Effector memory CD8-positive, alpha-beta T cell (primary cell): ENCODE measurements at regions not wholly inside any gene's neighbourhood (a gene's known extent, or its start where the extent isn't known, plus 50 kb on each side); places are given as distances from the start of the nearest gene placed in this dataset.

Experiments used
- ATAC-seq: fragments of 150-1000 bp; cut with Tn5 transposase; replicated peaks from 2 replicates; pipeline ENCODE4 v1.10.0; 2021; ENCODE audit warnings: mild to moderate bottlenecking, moderate library complexity
- DNase-seq, 3 experiments: peaks; one replicate each; pipeline ENCODE4 v3.0.0; 2021
- H3K27ac Mint-ChIP-seq, 2 donors: one replicate each; pipeline ENCODE4 v1.8.0; 2022; ENCODE audit warnings: mild to moderate bottlenecking in 2 of 2, mixed read lengths in 2 of 2, moderate library complexity in 2 of 2
- H3K27me3 Mint-ChIP-seq, 2 donors: one replicate each; pipeline ENCODE4 v1.8.0; 2022; ENCODE audit warnings: mixed read lengths in 2 of 2
- H3K36me3 Mint-ChIP-seq: one replicate; pipeline ENCODE4 v1.8.0; 2022; ENCODE audit warnings: mild to moderate bottlenecking, moderate library complexity, mixed read lengths; ENCODE audit not compliant: insufficient read depth
- H3K4me1 Mint-ChIP-seq, 2 donors: one replicate each; pipeline ENCODE4 v1.8.0; 2022; ENCODE audit warnings: low read depth in 2 of 2, mixed read lengths in 2 of 2
- H3K4me3 Mint-ChIP-seq, 2 donors: one replicate each; pipeline ENCODE4 v1.8.0; 2022; ENCODE audit warnings: mild to moderate bottlenecking in 2 of 2, mixed read lengths in 2 of 2, moderate library complexity in 2 of 2
- H3K9me3 Mint-ChIP-seq, 2 donors: one replicate each; pipeline ENCODE4 v1.8.0; 2022; ENCODE audit warnings: mixed read lengths in 2 of 2

- Mint-ChIP-seq H3K4me3 (no peak overlapping the region), H3K36me3 (no peaks in the 10 kb centered on the region), H3K9me3 (peaks cover 2 to 5% of the 10 kb centered on the region in 2 donors), H3K4me1 (no peaks in the 10 kb centered on the region), H3K27me3 (no peaks in the 10 kb centered on the region), H3K27ac (no peak overlapping the region)
- ATAC-seq (no peak), DNase-seq (no peak)
Observed at GRCh38 chr4:159526172-159526571, 423.3 kb downstream of the RAPGEF2 start.

DNA sequence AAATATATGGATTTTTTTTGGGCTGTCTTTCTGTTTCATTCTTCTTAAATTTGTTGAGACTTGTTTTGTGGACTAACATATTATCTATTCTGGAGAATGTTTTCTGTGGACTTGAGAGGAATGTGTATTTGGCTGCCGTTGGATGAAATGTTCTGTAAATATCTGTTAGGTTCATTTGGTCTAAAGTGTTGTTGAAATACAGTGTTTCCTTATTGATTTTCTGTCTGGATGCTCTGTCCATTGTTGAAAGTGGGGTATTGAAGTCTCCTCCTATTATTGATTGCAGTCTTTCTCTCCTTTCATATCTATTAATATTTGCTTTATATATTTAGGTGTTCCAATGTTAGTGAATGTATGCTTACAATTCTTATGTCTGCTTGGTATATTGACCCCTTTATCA, 431.8 kb downstream of the RAPGEF2 start:
- no peak for ATAC-seq
- Mint-ChIP-seq H3K9me3 (peaks cover 11 to 29% of the 10 kb centered on the region in 2 donors), H3K4me1 (no peaks in the 10 kb centered on the region), H3K27me3 (no peaks in the 10 kb centered on the region), H3K4me3 (no peak overlapping the region), H3K27ac (no peak overlapping the region), H3K36me3 (no peaks in the 10 kb centered on the region)
- no peak for DNase-seq

GRCh38 chr4:159538556-159538955, 435.7 kb downstream of the RAPGEF2 start:
- ATAC-seq (no peak), DNase-seq (no peak)
- H3K27ac Mint-ChIP-seq: no peak overlapping the region
- no peaks in the 10 kb centered on the region for H3K36me3 Mint-ChIP-seq
- H3K4me1 Mint-ChIP-seq: no peaks in the 10 kb centered on the region
- no peak overlapping the region for H3K4me3 Mint-ChIP-seq
- H3K27me3 Mint-ChIP-seq: no peaks in the 10 kb centered on the region
- peaks cover 10 to 14% of the 10 kb centered on the region in 2 donors for H3K9me3 Mint-ChIP-seq

DNA sequence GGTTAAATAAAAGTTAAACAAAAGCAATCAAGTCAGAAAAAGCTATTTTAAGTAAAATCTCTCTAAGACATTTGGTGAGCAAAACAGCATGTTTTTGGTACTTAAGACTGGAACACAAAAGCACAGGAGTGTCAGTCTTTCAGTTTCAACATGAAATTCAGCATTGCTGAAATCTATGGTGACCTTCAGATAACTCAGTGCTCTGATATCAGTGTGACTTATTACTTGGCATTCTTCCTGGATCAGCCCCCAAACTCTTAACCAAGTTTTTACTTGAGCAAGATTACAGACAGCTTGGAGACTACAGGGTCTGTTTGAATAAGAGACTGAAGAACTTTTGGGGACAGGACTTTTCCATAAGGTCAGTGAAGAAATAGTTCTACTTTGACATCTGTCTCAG, 437.2 kb downstream of the RAPGEF2 start:
- Mint-ChIP-seq H3K9me3 (peaks cover 7 to 14% of the 10 kb centered on the region in 2 donors), H3K4me3 (no peak overlapping the region), H3K27ac (no peak overlapping the region), H3K27me3 (no peaks in the 10 kb centered on the region), H3K4me1 (no peaks in the 10 kb centered on the region), H3K36me3 (no peaks in the 10 kb centered on the region)
- no peak for ATAC-seq
- no peak for DNase-seq

- DNase-seq (no peak), ATAC-seq (no peak)
- Mint-ChIP-seq H3K9me3 (peaks cover 7 to 14% of the 10 kb centered on the region in 2 donors), H3K4me1 (no peaks in the 10 kb centered on the region), H3K4me3 (no peak overlapping the region), H3K36me3 (no peaks in the 10 kb centered on the region), H3K27ac (no peak overlapping the region), H3K27me3 (no peaks in the 10 kb centered on the region)
Observed at GRCh38 chr4:159540501-159540900, 437.6 kb downstream of the RAPGEF2 start.

GRCh38 chr4:159541143-159541542, 438.3 kb downstream of the RAPGEF2 start:
- ATAC-seq (no peak), DNase-seq (no peak)
- Mint-ChIP-seq H3K4me1 (no peaks in the 10 kb centered on the region), H3K4me3 (no peak overlapping the region), H3K27me3 (no peaks in the 10 kb centered on the region), H3K36me3 (no peaks in the 10 kb centered on the region), H3K9me3 (peaks cover 6 to 10% of the 10 kb centered on the region in 2 donors), H3K27ac (no peak overlapping the region)

DNA sequence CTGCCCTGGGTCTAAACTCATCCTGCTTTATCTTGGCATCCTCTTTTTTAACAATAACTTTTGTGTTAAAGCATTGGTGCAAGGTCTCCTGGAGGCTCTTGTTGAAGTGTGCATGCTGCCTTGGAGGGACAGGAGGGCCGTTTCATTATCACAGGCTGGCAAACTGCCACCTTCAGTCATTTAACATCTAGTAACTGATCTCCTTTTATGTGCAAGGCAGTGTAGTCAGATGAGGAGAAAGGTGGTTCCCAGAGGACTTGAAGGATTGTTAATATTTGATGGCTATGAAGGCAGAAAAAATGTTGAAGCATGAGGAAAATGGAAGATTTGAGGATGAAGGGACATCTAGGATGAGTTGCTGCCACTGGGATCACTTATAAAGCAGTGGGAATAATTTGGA, 439.4 kb downstream of the RAPGEF2 start:
- Mint-ChIP-seq H3K4me3 (no peak overlapping the region), H3K4me1 (no peaks in the 10 kb centered on the region), H3K36me3 (no peaks in the 10 kb centered on the region), H3K27ac (no peak overlapping the region), H3K27me3 (no peaks in the 10 kb centered on the region), H3K9me3 (peaks cover 0 to 2% of the 10 kb centered on the region in 2 donors)
- DNase-seq: no peak
- no peak for ATAC-seq

DNA sequence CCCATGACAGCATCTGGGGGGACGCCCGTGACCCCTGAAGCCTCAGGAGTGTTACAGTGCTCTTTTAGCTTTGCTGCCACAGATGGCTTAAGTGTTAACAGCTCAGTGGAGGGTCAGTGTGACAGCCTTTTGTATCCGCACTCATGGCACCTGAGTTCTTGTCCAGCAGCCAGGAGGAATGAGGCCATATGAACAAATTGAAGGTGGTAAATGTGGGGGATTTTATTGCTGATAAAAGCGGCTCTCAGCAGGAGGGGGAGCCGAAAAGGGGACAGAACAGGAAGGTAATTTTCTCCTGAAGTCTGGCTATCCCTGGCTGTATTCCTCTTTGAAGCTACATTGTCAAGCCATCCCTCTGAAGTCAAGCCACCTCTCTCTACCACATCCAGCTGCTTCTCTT, 441.0 kb downstream of the RAPGEF2 start:
- no peak for ATAC-seq
- no peak overlapping the region for H3K27ac Mint-ChIP-seq
- H3K4me3 Mint-ChIP-seq: no peak overlapping the region
- peaks cover 0 to 2% of the 10 kb centered on the region in 2 donors for H3K9me3 Mint-ChIP-seq
- DNase-seq: no peak
- H3K36me3 Mint-ChIP-seq: no peaks in the 10 kb centered on the region
- H3K4me1 Mint-ChIP-seq: no peaks in the 10 kb centered on the region
- no peaks in the 10 kb centered on the region for H3K27me3 Mint-ChIP-seq

GRCh38 chr4:159545556-159545955, 442.7 kb downstream of the RAPGEF2 start:
- H3K4me1 Mint-ChIP-seq: no peaks in the 10 kb centered on the region
- peaks cover 0 to 2% of the 10 kb centered on the region in 2 donors for H3K9me3 Mint-ChIP-seq
- no peak overlapping the region for H3K4me3 Mint-ChIP-seq
- H3K36me3 Mint-ChIP-seq: no peaks in the 10 kb centered on the region
- DNase-seq (no peak), ATAC-seq (no peak)
- no peaks in the 10 kb centered on the region for H3K27me3 Mint-ChIP-seq
- no peak overlapping the region for H3K27ac Mint-ChIP-seq

GRCh38 chr4:159547645-159548308, 444.9 kb downstream of the RAPGEF2 start:
- no peaks in the 10 kb centered on the region for H3K36me3 Mint-ChIP-seq

DNA sequence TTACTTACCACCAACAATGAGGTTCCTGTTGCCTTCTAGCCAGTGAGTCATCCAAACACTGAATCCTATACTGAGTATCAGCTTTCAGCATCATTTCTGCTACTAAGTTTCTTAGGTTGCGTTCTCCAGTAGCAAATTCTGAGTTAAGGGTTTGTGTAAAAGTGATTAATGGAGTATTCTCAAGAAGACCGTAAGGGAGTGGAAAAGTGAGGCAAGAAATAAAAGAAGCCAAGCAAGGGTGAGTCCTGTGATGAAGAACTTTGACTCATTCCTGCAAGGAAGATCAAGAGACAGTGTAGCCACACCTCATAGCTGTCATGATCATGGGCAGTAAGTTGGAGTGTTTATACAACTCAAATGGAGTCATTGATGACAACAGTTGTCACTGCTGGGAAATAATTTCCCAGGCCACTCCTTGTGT, 446.2 kb downstream of the RAPGEF2 start:
- Mint-ChIP-seq H3K4me3 (no peak overlapping the region), H3K4me1 (no peaks in the 10 kb centered on the region), H3K27me3 (no peaks in the 10 kb centered on the region), H3K36me3 (no peaks in the 10 kb centered on the region), H3K9me3 (no peaks in the 10 kb centered on the region), H3K27ac (no peak overlapping the region)
- DNase-seq (no peak), ATAC-seq (no peak)

More at GRCh38 chr4:159547645-159548308, 444.9 kb downstream of the RAPGEF2 start:
- Mint-ChIP-seq H3K9me3 (peaks cover 0 to 2% of the 10 kb centered on the region in 2 donors), H3K4me3 (no peak overlapping the region), H3K27ac (no peak overlapping the region), H3K27me3 (no peaks in the 10 kb centered on the region), H3K4me1 (no peaks in the 10 kb centered on the region)
- no peak for ATAC-seq
- DNase-seq: no peak

DNA sequence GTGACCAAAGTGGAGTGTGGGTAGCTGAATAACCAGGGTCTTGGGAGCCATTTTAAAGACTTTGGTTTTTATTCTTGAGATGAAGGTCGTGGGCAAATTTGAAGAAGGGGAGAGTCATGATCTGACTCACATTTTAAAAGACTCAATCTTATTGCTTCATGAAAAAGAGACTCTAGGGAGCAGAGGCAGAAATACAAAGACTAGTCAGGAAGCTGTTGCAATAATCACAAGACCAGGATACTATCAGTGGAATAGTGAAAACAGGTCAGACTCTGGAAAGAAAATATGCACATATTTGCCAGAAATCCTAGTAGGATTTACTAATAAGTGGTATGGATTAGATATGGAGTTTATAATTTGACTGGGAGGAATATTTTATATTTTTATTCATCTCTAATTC, 448.4 kb downstream of the RAPGEF2 start:
- no peak overlapping the region for H3K27ac Mint-ChIP-seq
- DNase-seq (no peak), ATAC-seq (no peak)
- H3K36me3 Mint-ChIP-seq: no peaks in the 10 kb centered on the region
- H3K4me3 Mint-ChIP-seq: no peak overlapping the region
- no peaks in the 10 kb centered on the region for H3K4me1 Mint-ChIP-seq
- H3K27me3 Mint-ChIP-seq: no peaks in the 10 kb centered on the region
- H3K9me3 Mint-ChIP-seq: no peaks in the 10 kb centered on the region

DNA sequence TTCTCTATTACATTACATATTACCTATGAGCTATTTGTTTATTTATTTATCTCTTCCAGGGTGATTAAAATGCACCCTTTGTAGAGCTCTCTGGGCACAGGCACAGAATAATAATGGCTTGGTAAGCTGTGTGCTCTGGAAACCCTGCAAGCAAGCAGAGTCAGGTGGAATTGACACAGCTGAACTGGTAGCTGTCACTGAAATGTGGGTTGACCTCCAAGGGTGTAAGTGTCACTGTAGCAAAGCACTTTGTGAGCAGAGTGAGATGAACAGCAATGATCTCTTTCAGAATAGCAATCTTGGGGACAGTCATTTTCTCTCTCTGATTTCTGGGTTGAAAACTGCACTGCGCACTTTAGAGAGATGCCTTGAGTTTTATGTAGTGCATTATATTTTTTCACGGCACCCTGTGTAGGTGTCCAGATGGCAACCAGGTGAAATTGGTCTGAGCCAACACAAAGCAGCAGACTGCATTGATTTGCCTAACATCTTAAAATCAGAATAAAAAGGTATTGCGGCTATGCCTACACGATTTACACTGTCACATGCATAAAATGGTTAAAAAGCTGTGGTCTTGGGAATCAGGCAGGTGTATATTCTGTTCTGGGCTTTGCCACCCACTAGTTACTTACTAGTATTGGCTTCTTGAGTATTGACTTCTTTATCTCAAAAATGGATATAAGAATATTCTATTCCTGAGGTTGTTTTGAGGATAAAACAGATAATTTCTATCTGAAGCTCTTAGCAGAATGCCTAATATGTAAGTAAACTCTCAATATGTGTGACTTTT, 450.3 kb downstream of the RAPGEF2 start:
- ATAC-seq (no peak), DNase-seq (no peak)
- Mint-ChIP-seq H3K4me3 (no peak overlapping the region), H3K9me3 (peaks cover 0 to 1% of the 10 kb centered on the region in 2 donors), H3K36me3 (no peaks in the 10 kb centered on the region), H3K27me3 (no peaks in the 10 kb centered on the region), H3K4me1 (no peaks in the 10 kb centered on the region), H3K27ac (no peak overlapping the region)

- H3K27me3 Mint-ChIP-seq: no peaks in the 10 kb centered on the region
Observed at GRCh38 chr4:159555873-159556272, 453.0 kb downstream of the RAPGEF2 start.

More at GRCh38 chr4:159555873-159556272, 453.0 kb downstream of the RAPGEF2 start:
- DNase-seq (no peak), ATAC-seq (no peak)
- H3K36me3 Mint-ChIP-seq: no peaks in the 10 kb centered on the region
- no peak overlapping the region for H3K4me3 Mint-ChIP-seq
- no peak overlapping the region for H3K27ac Mint-ChIP-seq
- peaks cover 0 to 1% of the 10 kb centered on the region in 2 donors for H3K9me3 Mint-ChIP-seq
- no peaks in the 10 kb centered on the region for H3K4me1 Mint-ChIP-seq
